IPS-15b (cell line): ENCODE measurements at regions not wholly inside any gene's neighbourhood (a gene's known extent, or its start where the extent isn't known, plus 50 kb on each side); places are given as distances from the start of the nearest gene placed in this dataset.
A peak's percentile ranks its signal among the peaks of the same experiment; 100 is the strongest.

Source experiments
- H3K27me3 ChIP-seq: one replicate; pipeline ENCODE4 v1.6.1; 2013; ENCODE audit warnings: low read length; ENCODE audit not compliant: control insufficient read depth, insufficient read depth
- H3K36me3 ChIP-seq: one replicate; pipeline ENCODE4 v1.6.1; 2013; ENCODE audit warnings: low read length; ENCODE audit not compliant: control insufficient read depth, insufficient read depth
- H3K4me1 ChIP-seq: one replicate; pipeline ENCODE4 v1.6.1; 2013; ENCODE audit warnings: mild to moderate bottlenecking, low read length; ENCODE audit not compliant: control insufficient read depth, insufficient read depth
- H3K4me3 ChIP-seq: one replicate; pipeline ENCODE4 v1.5.1; 2013; ENCODE audit warnings: low read depth, low read length
- H3K9ac ChIP-seq: one replicate; pipeline ENCODE4 v1.6.1; 2013; ENCODE audit warnings: low read depth, mild to moderate bottlenecking, low read length
- H3K9me3 ChIP-seq: one replicate; pipeline ENCODE4 v1.6.1; 2013; ENCODE audit warnings: mild to moderate bottlenecking, low read length; ENCODE audit not compliant: control insufficient read depth, insufficient read depth

DNA sequence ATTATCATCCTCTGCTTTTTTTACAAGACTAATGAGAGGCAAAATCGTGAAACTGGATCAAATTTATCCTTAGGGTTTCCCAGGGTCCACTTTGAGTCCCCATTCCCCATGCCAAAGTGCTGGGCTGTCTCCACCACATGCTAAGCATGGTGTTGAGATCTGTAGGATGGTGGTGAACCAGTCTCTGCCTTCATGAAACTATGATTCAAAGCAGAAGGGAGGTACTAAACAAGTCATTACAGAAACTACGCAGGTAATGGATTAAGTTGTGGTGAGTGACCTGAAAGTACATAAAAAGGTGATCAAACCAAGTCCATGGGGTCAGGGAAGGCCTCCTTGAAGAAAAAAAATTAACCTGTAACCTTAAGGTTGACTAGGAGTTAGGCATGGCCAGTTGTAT is 265.2 kb downstream of the ATG4C start:
- Histone ChIP-seq H3K36me3 (no peaks in the 10 kb centered on the region), H3K4me3 (no peak overlapping the region), H3K4me1 (no peaks in the 10 kb centered on the region), H3K9me3 (no peaks in the 10 kb centered on the region), H3K27me3 (no peaks in the 10 kb centered on the region), H3K9ac (no peak overlapping the region)

DNA sequence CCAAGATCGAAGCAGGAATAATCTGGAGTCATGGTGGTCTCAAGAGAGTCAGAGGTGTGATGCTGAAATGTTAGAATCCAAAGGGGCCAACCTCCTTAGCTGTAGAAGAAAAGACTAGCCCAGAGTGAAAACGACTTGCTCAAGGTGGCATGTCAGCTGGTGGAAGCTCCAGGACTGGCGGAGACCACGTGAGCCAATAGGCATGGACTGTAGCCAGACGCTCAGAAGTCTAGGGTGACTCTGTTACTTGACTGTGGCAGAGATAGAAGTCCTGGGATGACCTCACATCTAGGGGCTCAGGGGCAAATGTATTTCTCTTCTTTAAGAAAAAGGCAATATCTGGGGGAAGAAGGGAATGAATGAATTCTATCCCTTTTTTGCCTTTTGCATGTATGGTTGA is 267.4 kb downstream of the ATG4C start:
- H3K27me3 ChIP-seq = no peaks in the 10 kb centered on the region
- H3K9ac ChIP-seq = no peak overlapping the region
- no peaks in the 10 kb centered on the region for H3K9me3 ChIP-seq
- H3K4me3 ChIP-seq = no peak overlapping the region
- no peaks in the 10 kb centered on the region for H3K4me1 ChIP-seq
- H3K36me3 ChIP-seq = no peaks in the 10 kb centered on the region

DNA sequence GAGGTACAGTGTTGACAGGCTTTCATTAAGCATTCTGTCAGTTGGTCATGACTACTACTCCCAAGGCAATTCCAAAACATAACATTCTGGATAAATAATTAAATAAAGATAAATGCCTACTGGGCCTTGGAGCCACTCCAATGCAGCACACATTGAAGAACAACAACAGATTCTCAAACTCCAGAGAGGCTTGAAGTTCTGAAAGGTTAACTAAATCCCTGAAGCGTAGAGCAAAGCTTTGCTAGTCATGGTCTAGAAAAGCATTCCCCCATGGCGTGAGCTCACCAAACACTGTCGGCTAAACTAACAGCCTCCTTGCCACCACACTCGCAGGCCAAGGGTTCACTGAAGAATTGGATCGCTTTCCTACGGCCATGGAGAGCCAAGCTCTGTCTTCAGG is 268.0 kb downstream of the ATG4C start:
- H3K9me3 ChIP-seq = no peaks in the 10 kb centered on the region
- H3K4me3 ChIP-seq = no peak overlapping the region
- H3K4me1 ChIP-seq = no peaks in the 10 kb centered on the region
- no peak overlapping the region for H3K9ac ChIP-seq
- H3K27me3 ChIP-seq = no peaks in the 10 kb centered on the region
- H3K36me3 ChIP-seq = no peaks in the 10 kb centered on the region

DNA sequence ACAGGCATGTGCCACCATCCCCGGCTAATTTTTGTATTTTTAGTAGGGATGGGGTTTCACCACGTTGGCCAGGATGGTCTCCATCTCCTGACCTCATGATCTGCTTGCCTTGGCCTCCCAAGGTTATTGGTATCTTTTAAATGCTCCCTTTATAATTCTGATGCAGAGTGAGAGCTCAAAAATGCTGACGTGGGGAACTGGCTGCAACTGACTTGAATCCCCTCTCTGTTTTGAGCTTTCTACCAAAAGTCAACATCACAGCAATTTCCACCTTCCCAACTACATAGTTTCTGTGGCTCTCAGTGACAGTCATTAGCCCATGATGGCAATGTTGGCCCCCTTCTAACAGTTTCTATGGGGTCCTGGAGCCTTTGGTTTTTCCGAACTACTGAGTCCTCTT is 268.2 kb upstream of the FOXD3 start:
- H3K9me3 ChIP-seq = no peaks in the 10 kb centered on the region
- no peak overlapping the region for H3K9ac ChIP-seq
- no peaks in the 10 kb centered on the region for H3K4me1 ChIP-seq
- no peak overlapping the region for H3K4me3 ChIP-seq
- no peaks in the 10 kb centered on the region for H3K27me3 ChIP-seq
- H3K36me3 ChIP-seq = no peaks in the 10 kb centered on the region

DNA sequence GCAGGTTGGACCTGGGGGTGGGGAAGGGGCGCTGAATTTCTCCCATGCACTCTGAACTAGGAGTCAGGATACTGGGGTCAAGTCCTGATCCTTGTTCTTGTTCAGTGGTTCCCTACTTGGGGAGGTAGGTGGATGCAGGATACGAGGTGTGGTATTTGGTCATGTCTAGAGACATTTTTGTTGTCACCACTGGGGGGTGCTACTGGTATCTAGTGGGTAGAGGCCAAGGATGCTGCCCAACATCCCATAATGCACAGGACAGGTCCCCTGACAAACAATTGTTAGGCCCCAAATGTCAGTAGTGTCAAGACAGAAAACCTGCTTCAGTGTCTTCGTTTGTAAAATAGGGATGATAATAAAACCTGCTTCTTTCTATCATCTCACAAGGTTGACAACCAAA is 259.0 kb upstream of the FOXD3 start:
- Histone ChIP-seq H3K4me3 (no peak overlapping the region), H3K9me3 (no peaks in the 10 kb centered on the region), H3K27me3 (no peaks in the 10 kb centered on the region), H3K9ac (no peak overlapping the region), H3K36me3 (no peaks in the 10 kb centered on the region), H3K4me1 (no peaks in the 10 kb centered on the region)

DNA sequence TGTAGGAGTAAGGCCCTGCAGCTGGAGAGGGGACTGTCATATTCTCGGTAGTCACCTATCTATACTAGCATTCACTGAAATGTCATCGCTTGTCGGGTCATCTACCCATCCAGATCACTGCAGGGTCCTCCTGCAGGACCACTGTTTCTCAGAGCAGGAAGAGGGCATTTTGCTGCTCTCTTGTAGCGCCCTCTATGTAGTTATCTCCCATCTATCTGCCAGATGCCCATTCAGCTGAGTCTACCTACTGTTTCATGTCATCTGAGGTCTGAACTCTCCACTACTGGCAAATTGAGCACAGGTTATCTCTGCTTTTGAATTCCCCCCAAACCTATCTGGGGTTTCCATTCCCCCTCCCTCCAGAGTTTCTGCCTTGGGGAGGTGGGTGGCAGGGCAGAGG is 258.2 kb upstream of the FOXD3 start:
- no peaks in the 10 kb centered on the region for H3K27me3 ChIP-seq
- no peak overlapping the region for H3K4me3 ChIP-seq
- H3K9me3 ChIP-seq = no peaks in the 10 kb centered on the region
- no peaks in the 10 kb centered on the region for H3K4me1 ChIP-seq
- H3K36me3 ChIP-seq = no peaks in the 10 kb centered on the region
- H3K9ac ChIP-seq = no peak overlapping the region

DNA sequence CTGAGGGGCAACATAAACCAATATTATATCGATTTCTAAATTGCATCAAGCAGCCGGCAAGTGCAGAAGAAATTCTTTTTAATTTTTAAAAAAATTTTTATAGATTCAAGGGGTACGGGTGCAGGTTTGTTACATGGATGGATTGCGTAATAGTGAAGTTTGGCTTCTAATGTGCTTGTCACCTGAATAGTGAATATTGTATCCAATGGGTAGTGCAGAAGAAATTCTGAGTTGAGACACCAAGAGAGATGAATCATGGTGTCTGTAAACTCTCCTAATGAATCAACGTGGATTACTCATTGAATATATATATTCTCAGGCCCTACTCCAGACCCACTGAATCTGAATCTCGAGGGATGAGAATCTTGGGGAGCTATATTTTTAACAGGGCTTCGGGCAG is 253.7 kb upstream of the FOXD3 start:
- H3K4me3 ChIP-seq = no peak overlapping the region
- H3K9me3 ChIP-seq = no peaks in the 10 kb centered on the region
- H3K27me3 ChIP-seq = peaks cover 13% of the 10 kb centered on the region
- no peak overlapping the region for H3K9ac ChIP-seq
- no peaks in the 10 kb centered on the region for H3K36me3 ChIP-seq
- peaks cover 3% of the 10 kb centered on the region for H3K4me1 ChIP-seq

DNA sequence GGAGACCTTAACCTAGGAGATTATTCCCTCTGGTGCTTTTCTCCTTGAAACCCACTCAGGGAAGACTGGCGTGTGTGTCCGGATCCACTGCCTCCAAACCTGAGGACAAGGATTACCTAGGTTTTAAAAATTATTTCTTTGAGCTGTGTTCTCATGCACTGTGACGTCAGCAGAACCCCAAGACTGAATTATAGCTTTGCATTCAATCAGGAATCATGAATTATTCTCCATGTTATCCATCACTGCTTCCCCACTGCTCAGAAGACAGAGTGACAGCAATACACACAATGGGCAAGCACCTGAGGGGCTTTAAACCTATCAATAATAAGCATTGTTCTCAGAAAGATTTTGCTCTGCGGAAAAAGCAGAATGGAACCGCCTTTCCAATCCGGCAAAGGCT is 253.2 kb upstream of the FOXD3 start:
- H3K4me1 ChIP-seq = peaks cover 3% of the 10 kb centered on the region
- no peaks in the 10 kb centered on the region for H3K9me3 ChIP-seq
- H3K4me3 ChIP-seq = no peak overlapping the region
- H3K9ac ChIP-seq = no peak overlapping the region
- no peaks in the 10 kb centered on the region for H3K36me3 ChIP-seq
- H3K27me3 ChIP-seq = peaks cover 17% of the 10 kb centered on the region

DNA sequence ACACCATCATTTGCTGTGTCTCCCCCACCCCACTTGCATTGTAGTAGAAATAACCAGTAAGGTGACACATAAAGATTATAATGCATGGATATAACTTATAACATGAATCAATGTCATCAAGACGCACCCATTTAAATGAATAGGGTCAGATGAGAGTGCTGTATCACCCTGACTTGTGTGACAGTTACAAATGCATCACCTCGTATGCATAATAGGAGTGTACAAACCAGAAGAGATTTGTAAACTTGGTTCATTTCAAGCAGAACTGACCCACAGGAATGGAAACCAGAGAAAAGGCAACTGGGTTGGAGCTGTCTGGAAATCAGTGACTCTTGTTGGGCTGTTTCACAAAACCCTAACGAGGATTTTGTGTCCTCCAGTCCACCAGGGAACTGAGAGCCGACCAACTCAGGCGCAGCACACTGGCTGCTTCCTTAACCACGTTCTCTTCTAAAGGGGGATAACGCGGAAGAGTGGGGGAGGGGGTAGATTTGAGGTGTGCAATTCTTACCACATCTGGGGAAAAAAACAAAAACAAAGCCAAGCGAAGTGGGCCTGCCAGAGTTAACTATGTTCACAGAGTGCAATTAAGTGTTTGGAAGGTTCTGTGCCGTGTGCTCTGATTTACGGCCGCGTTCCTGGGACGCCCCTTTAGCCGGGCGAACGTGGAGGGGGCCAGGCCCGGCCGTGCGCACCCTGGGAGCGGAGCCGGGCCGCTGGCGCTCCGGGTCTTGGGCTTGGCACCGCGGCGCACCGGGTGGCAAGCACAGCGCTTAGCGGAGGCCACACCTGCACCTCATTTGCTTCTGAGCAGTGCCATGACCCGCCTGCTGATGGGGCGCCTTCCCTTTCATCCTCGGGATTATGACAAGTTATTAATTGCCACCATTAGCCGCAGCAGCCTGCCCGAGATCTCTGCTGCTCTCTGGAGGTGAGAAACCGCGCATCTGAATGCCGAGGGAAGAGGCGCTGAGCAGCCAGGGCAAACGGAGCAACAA is 248.8 kb upstream of the FOXD3 start:
- H3K27me3 ChIP-seq = peaks cover 39% of the 10 kb centered on the region
- H3K4me1 ChIP-seq = peaks cover 5% of the 10 kb centered on the region
- H3K36me3 ChIP-seq = no peaks in the 10 kb centered on the region
- no peak overlapping the region for H3K9ac ChIP-seq
- peak overlapping the region; percentile 63 for H3K4me3 ChIP-seq
- H3K9me3 ChIP-seq = no peaks in the 10 kb centered on the region

DNA sequence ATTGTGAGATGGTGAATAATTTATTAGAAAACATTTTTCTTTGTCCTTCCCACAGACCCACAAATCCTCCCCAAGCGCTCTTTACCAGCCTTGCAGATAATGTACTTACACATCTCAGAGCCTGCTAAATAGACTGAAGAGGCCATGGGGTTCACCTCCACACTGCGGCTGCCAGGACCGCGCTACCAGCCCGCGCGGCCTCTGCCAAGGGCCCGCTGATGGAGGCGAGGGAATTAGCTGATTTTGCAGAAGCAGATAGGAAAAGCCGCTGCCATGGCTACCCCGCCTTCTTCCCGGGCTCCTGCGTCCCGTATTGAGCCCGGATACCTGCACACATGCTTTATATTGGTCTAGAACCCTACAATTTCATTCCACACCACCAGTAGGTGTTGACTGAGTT is 248.0 kb upstream of the FOXD3 start:
- Histone ChIP-seq H3K27me3 (peaks cover 39% of the 10 kb centered on the region), H3K9me3 (no peaks in the 10 kb centered on the region), H3K9ac (peak overlapping the region; percentile 4), H3K4me1 (peaks cover 5% of the 10 kb centered on the region), H3K4me3 (peak overlapping the region; percentile 63), H3K36me3 (no peaks in the 10 kb centered on the region)

DNA sequence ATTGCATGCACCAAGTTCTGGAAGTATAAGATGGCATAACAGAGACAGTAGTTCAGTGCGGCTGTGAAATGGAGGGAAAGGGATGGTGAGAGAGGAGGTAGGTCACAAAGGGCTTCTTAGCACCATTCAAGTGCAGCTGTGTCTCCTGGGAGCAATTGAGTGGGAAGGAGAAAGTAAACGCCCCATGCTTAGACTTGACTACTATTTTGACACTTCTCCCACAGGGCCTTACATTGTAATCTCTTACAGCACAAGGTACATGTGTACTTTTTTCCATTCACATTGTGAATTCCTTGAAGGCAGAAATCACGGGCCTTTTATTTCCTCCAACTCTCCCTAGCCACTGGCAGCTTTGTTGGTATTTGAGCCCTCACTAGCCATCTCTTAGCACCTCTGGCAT is 239.6 kb upstream of the FOXD3 start:
- H3K4me3 ChIP-seq = no peak overlapping the region
- H3K9me3 ChIP-seq = no peaks in the 10 kb centered on the region
- H3K27me3 ChIP-seq = no peaks in the 10 kb centered on the region
- no peaks in the 10 kb centered on the region for H3K36me3 ChIP-seq
- H3K9ac ChIP-seq = no peak overlapping the region
- no peaks in the 10 kb centered on the region for H3K4me1 ChIP-seq

DNA sequence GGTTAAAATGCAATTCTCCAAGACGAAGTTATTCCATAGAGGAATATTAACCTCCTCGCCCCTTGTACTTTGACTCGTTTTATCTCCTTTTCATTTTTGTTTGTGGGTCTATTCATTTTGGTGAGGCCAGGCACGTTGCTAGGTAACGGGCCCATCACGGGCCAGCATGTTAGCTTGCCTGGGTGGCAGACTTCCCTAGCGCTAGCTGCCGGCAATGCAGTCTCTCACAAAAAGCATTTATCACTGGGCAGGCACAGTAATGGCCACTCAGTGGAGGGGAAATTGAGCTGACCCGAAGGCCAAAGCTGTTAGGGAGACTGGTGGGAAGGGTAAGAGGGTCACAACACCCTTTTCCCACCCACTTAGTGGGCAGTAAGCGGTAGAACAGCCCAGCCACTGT is 234.4 kb upstream of the FOXD3 start:
- H3K4me1 ChIP-seq = no peaks in the 10 kb centered on the region
- no peaks in the 10 kb centered on the region for H3K27me3 ChIP-seq
- no peaks in the 10 kb centered on the region for H3K36me3 ChIP-seq
- H3K4me3 ChIP-seq = no peak overlapping the region
- no peak overlapping the region for H3K9ac ChIP-seq
- no peaks in the 10 kb centered on the region for H3K9me3 ChIP-seq
